Sciatic nerve (tissue), 2 donors: ENCODE measurements at regions not wholly inside any gene's neighbourhood (a gene's known extent, or its start where the extent isn't known, plus 50 kb on each side); places are given as distances from the start of the nearest gene placed in this dataset.
"Not testable (repeated sequence)": the region's sequence is repeated elsewhere in the genome, so short reads cannot be mapped to it uniquely, and the experiment has no call there.

Experiments used
- ATAC-seq: fragments of 200-7000 bp; cut with Tn5 transposase; one replicate; pipeline ENCODE4 v1.9.1; 2020; ENCODE audit warnings: mild to moderate bottlenecking, moderate library complexity
- DNase-seq: peaks from one replicate; pipeline ENCODE4 v3.0.0-alpha.2; 2020; ENCODE audit warnings: low spot score
- intact Hi-C: fragments of 100-400 bp; cut with DNase I; formaldehyde crosslinking; loops from one replicate; pipeline ENCODE4 v1.14.2; 2022
- donor health status: DM: no; HTN: no; CAD: no.
- donor health status: DM: no; HTN: no; CAD: no.

GRCh38 chr2:188645986-188646385 lies 328.2 kb upstream of the COL3A1 start:
- DNase-seq (no peak), ATAC-seq (no peak)
- intact Hi-C loops = no loop called here

- intact Hi-C loops = no loop called here
- DNase-seq (no peak), ATAC-seq (no peak)
These were observed 326.6 kb upstream of the COL3A1 start for GRCh38 chr2:188647430-188648070.

GRCh38 chr2:188659656-188660406 lies 314.3 kb upstream of the COL3A1 start:
- DNase-seq = no peak
- ATAC-seq = no peak
- intact Hi-C loops = no loop called here

DNA sequence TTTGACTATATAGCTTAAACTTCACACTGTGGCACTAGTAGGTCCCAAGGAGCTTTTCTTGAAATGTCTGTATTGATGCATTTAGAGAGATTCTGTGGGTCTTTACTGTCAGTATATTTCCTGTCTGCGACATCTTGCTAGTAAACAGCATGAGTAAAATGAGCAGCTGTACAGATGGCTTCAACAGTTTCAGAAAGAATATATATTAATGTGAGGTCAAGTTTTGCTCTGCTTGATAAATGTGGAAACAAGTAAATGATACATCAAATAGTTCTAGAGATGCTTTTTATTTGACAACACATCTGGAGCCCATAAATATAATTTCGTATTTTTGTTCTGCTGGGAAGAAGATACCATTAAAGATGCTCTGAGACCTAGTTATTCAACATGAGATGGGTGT lies 310.9 kb upstream of the COL3A1 start:
- ATAC-seq (no peak), DNase-seq (no peak)
- intact Hi-C loops = no loop called here

DNA sequence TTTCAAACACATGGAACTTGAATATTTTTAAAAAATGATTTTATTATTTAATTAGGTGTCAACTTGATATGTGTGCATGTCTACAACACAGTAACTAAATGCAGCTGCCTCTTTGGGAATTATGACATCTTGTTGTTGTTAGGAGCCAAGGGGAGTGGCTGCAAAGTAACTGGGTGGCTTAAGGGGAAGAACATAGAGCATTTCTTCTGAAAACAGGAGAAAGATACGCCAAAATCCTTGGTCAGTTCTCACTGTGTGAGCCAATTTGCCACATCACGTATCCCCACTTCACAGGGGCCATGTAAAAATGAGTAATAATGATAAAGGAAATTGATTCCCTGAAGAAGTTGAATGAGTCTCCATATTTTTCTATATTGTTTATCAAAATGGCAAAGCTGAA lies 309.8 kb upstream of the COL3A1 start:
- no peak for DNase-seq
- intact Hi-C loops = no loop called here
- peak; percentile 80 for ATAC-seq

DNA sequence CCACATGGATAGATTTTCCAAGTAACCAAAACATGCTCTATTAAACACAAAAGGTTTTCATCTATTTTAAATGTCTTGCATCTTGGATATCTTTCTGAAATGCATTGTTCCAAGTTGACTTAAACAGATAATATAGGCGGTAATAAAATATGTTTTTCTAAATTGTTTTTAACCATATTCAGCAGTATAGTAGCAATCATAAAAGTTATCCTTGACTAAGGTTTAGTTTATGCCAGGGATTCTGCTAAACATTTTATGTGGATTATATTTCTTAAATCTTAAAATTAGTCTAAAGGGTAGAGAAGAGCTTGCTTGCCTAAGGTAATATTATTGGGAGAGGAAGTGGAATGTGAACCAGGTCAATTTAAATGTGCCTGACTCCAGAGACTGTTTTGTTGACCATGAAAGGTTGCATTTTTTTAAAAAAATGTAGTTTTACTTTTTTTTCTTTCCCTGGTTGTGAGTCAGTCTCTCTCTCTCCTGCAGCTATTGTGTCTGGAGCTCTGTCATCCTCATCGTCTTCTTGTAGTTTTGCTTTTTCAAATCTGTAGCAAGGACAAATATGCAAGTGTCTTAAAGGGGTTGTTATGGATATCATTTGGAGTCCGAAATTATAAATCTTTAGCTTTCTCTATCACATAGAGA lies 309.1 kb upstream of the COL3A1 start:
- no peak for DNase-seq
- ATAC-seq = peak; percentile 30

GRCh38 chr2:188665727-188666304 lies 308.4 kb upstream of the COL3A1 start:
- no peak for DNase-seq
- ATAC-seq = no peak

More for the DNA sequence above, 309.1 kb upstream of the COL3A1 start:
- intact Hi-C loops = no loop called here

DNA sequence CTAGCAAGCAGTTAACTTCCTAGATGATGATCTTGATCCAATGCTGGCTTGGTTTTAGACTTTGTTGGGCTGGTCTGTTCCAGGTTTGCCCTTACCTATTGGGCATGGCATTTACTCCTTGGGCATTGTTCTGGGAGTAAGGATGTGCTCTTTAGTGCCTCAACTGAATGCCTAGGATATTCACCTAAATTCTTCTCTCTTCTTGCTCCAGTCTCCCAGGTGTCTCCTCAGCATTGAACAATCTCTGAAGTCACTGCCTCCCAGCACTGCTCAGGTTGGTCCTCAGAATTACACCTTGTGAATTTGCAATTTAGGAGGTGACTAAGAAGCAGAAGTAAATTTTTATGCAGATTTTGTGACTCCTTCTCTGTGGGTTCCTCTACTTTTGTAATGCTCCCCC lies 307.7 kb upstream of the COL3A1 start:
- intact Hi-C loops = no loop called here
- no peak for ATAC-seq
- no peak for DNase-seq

More at GRCh38 chr2:188665727-188666304, 308.4 kb upstream of the COL3A1 start:
- intact Hi-C loops = no loop called here

DNA sequence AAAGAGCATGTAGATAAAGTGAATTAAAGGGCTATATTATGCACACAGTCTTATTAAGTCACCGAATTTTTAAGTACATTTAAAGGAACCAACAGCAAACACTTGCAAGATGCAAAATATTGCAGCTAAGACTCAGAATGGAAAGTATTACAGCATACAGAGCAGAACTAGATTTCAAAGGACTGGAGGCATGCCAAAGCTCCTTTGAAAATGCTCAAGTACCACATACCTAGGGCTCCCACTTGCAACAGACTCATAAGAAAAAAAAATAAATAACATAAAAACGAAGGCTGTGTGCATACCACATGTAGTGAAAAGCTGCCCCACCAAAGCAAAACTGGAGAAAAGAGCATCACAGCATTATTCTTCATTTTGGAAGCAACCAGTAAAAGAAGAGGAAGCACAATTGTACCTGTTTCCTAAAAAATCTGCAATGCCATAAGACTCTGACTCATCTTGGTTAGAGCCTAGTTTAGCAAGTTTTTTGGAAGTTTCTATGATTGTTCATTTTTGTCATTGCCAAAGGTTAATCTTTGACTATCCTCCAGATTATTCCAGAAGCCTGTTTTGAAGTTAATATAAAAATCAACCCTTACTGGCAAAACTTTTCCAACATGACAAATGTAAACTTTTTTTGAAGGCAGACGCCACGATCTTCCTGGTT lies 306.0 kb upstream of the COL3A1 start:
- ATAC-seq (no peak), DNase-seq (no peak)
- intact Hi-C loops = no loop called here

- intact Hi-C loops = no loop called here
- no peak for DNase-seq
- ATAC-seq = no peak
These were observed 298.7 kb upstream of the COL3A1 start for GRCh38 chr2:188675391-188676009.

DNA sequence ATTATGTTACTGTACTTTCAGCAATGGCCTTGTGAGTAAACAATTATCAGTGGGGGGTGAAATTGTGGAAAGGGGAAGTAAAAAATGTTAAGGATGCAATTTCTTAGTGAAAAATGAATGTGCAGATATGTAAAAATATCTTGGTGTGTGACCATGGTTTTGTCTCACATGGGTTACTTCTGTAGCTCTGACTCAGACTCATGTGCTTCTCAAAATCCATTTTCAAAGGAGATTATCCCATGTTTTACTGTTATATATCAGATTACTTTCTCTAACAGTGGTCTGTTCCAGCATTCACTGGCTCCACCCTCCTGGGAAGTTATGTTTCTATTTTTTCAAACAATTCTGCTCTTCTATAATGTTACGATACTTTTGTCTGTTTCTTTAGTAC lies 298.2 kb upstream of the COL3A1 start:
- DNase-seq (no peak), ATAC-seq (no peak)
- intact Hi-C loops = no loop called here

- ATAC-seq (no peak), DNase-seq (no peak)
- intact Hi-C loops = no loop called here
These were observed 297.0 kb upstream of the COL3A1 start for GRCh38 chr2:188677142-188677541.

GRCh38 chr2:188678882-188679281 lies 295.3 kb upstream of the COL3A1 start:
- DNase-seq (no peak), ATAC-seq (no peak)
- intact Hi-C loops = no loop called here

DNA sequence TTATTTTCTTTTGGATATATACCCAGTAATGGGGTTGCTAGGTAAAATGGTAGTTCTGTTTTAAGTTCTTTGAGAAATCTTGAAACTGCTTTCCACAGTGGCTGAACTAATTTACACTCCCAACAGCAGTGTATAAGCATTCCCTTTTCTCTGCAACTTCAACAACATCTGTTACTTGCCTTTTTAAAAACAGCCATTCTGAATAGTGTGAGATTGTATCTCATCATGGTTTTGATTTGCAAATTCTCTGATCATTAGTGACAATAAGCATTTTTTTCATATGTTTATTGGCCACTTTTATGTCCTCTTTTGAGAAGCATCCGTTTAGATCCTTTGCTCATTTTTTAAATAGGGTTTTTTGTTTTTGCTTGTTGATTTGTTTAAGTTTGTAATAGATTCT lies 291.3 kb upstream of the COL3A1 start:
- ATAC-seq = no peak
- no peak for DNase-seq
- intact Hi-C loops = no loop called here

DNA sequence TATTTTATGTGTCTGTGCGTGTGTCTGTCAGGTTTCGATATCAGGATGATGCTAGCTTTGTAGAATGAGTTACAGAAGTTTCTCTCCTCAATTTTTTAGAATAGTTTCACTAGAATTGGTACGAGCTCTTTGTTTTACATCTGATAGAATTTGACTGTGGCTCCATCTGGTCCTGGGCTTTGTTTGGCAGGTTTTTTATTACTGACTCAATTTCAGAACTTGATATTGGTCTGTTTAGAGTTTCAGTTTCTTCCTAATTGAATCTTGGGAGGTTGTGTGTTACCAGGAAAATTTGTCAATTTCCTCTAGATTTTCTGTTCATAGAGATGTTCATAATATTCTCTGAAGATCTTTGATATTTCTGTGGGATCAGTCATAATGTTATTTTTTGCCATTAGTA lies 289.4 kb upstream of the COL3A1 start:
- ATAC-seq = no peak
- DNase-seq = no peak
- intact Hi-C loops = no loop called here

DNA sequence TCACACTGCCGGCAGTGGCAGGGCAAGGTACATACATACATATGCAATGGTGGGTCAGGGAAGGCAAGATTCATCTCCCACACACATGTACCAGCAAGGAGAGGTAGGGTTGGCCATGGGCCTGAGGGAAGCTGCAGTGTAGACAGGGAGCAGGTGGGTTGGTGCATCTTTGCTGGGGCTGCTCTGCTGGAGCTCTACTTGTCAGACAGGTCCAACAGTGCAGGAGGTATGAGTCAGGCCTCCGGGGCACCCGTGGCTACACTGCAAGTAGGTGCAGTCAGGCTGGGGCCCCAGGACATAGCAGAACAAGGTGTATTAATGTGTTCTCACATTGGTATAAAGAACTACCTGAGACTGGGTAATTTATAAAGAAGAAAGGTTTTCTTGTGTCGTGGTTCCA lies 281.1 kb upstream of the COL3A1 start:
- ATAC-seq (no peak), DNase-seq (no peak)
- intact Hi-C loops = no loop called here

- no peak for ATAC-seq
- intact Hi-C loops = no loop called here
- no peak for DNase-seq
These were observed 280.4 kb upstream of the COL3A1 start for GRCh38 chr2:188693771-188694170.

- ATAC-seq (no peak), DNase-seq (no peak)
- intact Hi-C loops = no loop called here
These were observed 278.2 kb upstream of the COL3A1 start for GRCh38 chr2:188695953-188696352.

GRCh38 chr2:188698151-188698550 lies 276.0 kb upstream of the COL3A1 start:
- ATAC-seq, intact Hi-C loops, DNase-seq: not testable (repeated sequence)
